ENCODE measurements at regions not wholly inside any gene's neighbourhood (a gene's known extent, or its start where the extent isn't known, plus 50 kb on each side); places are given as distances from the start of the nearest gene placed in this dataset.

DNA sequence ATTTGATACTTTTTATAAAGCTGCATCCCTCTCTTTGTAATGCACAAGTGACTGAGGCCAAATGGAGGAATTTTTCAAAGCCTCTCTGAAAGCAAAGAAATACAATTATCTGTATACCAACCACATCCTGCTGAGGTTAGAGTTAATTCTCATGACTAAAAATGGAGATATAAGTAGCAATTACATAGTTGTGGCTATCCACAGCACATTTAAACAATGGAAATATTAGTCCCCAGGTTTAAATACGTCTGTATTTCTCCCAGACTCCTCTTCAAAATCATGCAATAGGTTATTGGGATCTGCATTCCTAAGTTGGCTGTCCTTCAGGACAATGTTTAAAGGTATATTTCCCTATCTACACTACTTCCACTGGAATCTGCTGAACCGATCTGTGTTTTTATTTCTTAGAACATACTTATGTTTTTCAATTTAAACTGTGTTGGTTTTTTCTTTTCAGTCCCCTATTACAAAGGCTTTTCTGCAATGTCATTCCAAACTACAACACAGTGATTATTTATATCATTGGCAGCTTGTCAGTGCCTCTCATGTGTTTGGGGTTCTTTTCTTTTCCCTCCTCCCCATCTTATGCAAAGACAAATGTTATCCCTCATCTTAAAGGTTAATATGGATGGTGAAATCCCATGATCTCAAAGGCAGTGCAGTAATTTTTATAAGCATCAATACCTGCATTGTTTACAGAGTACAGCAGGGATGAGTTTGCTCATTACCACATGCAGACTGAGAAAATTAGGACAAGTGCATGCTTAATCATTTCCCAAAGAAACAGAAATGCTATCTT lies 134.8 kb upstream of the FSHR start:
- H3K4me3 ChIP-seq: no peak overlapping the region
- H3K4me2 ChIP-seq (ENCODE audit: control insufficient read depth, insufficient read depth): no peak overlapping the region
- no peak; the same call in 2 of the 3 replicates for ATAC-seq
- H4K20me1 ChIP-seq (ENCODE audit: control insufficient read depth, insufficient read depth): no peaks in the 10 kb centered on the region
- H3K4me1 ChIP-seq (ENCODE audit: control insufficient read depth, insufficient read depth, low read length): no peaks in the 10 kb centered on the region
- H3K79me2 ChIP-seq (ENCODE audit: control insufficient read depth, insufficient read depth, low read length): no peaks in the 10 kb centered on the region
- in situ Hi-C loops (cut with MboI): no loop called here
- no peak overlapping the region for H2AFZ ChIP-seq (ENCODE audit: control insufficient read depth, low read depth, low read length)
- no peak overlapping the region for H3K9ac ChIP-seq (ENCODE audit: control insufficient read depth, insufficient read depth, low read length)
- BruUV-seq (replicated peaks): no TSS peak
- H3K36me3 ChIP-seq (ENCODE audit: control insufficient read depth in 2 of 2, insufficient read depth in 2 of 2, low read length in 1 of 2): no peaks in the 10 kb centered on the region
- intact Hi-C loops (cut with micrococcal nuclease; ENCODE audit: unreplicated experiment): no loop called here
- FAIRE-seq: no peak
- H3K27me3 ChIP-seq (replicated peaks in 1 of 2; ENCODE audit: control insufficient read depth in 2 of 2, insufficient read depth in 2 of 2, low read length in 1 of 2): no peaks in the 10 kb centered on the region
- no peak overlapping the region for H3K27ac ChIP-seq (ENCODE audit: control insufficient read depth, insufficient read depth)
- ChIA-PET CTCF (no interaction called here), SMC1A (ENCODE audit: uncharacterized antibody, unreplicated experiment) (no interaction called here), RAD21 (ENCODE audit: unreplicated experiment) (no interaction called here), POLR2A (no interaction called here)
- DNase-seq (ENCODE audit: low read depth, low spot score): no peak
- no peaks in the 10 kb centered on the region for H3K9me3 ChIP-seq (replicated peaks; ENCODE audit: control insufficient read depth, insufficient read depth, low read length)
- 5% methylated on average over 2 of the region's 2 CpGs for WGBS (ENCODE audit: insufficient coverage, insufficient replicate concordance, low lambda C conversion rate, missing lambda C conversion rate)
- no peak for TF ChIP-seq GABPA (IDR thresholded peaks at IDR 0.05; ENCODE audit: low read depth)
- TF ChIP-seq, protein P1, sequence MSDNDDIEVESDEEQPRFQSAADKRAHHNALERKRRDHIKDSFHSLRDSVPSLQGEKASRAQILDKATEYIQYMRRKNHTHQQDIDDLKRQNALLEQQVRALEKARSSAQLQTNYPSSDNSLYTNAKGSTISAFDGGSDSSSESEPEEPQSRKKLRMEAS (IDR thresholded peaks at IDR 0.05; ENCODE audit: low read depth, low read length): no peak
- TF ChIP-seq ZNF207 (IDR thresholded peaks at IDR 0.05; ENCODE audit: borderline replicate concordance): no peak
- no peak for TF ChIP-seq EP300 (IDR thresholded peaks at IDR 0.05; ENCODE audit: borderline replicate concordance in 1 of 2, control insufficient read depth in 1 of 2, low read depth in 2 of 2, low read length in 2 of 2)
- TF ChIP-seq, protein P2, sequence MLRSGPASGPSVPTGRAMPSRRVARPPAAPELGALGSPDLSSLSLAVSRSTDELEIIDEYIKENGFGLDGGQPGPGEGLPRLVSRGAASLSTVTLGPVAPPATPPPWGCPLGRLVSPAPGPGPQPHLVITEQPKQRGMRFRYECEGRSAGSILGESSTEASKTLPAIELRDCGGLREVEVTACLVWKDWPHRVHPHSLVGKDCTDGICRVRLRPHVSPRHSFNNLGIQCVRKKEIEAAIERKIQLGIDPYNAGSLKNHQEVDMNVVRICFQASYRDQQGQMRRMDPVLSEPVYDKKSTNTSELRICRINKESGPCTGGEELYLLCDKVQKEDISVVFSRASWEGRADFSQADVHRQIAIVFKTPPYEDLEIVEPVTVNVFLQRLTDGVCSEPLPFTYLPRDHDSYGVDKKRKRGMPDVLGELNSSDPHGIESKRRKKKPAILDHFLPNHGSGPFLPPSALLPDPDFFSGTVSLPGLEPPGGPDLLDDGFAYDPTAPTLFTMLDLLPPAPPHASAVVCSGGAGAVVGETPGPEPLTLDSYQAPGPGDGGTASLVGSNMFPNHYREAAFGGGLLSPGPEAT (IDR thresholded peaks at IDR 0.05; ENCODE audit: low read depth): no peak
- no peak for TF ChIP-seq GATAD2B (conservative IDR thresholded peaks at IDR 0.05; ENCODE audit: low read depth)
- no peak for TF ChIP-seq FOXM1 (IDR thresholded peaks at IDR 0.05; ENCODE audit: low read depth, low read length)
- TF ChIP-seq, protein P3, sequence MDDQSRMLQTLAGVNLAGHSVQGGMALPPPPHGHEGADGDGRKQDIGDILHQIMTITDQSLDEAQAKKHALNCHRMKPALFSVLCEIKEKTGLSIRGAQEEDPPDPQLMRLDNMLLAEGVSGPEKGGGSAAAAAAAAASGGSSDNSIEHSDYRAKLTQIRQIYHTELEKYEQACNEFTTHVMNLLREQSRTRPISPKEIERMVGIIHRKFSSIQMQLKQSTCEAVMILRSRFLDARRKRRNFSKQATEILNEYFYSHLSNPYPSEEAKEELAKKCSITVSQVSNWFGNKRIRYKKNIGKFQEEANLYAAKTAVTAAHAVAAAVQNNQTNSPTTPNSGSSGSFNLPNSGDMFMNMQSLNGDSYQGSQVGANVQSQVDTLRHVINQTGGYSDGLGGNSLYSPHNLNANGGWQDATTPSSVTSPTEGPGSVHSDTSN (IDR thresholded peaks at IDR 0.05; ENCODE audit: insufficient replicate concordance, low read depth, low read length): no peak
- no peak for TF ChIP-seq IRF4 (IDR thresholded peaks at IDR 0.05; ENCODE audit: low read depth, low read length)
- TF ChIP-seq, protein P4, sequence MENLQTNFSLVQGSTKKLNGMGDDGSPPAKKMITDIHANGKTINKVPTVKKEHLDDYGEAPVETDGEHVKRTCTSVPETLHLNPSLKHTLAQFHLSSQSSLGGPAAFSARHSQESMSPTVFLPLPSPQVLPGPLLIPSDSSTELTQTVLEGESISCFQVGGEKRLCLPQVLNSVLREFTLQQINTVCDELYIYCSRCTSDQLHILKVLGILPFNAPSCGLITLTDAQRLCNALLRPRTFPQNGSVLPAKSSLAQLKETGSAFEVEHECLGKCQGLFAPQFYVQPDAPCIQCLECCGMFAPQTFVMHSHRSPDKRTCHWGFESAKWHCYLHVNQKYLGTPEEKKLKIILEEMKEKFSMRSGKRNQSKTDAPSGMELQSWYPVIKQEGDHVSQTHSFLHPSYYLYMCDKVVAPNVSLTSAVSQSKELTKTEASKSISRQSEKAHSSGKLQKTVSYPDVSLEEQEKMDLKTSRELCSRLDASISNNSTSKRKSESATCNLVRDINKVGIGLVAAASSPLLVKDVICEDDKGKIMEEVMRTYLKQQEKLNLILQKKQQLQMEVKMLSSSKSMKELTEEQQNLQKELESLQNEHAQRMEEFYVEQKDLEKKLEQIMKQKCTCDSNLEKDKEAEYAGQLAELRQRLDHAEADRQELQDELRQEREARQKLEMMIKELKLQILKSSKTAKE (IDR thresholded peaks at IDR 0.05; ENCODE audit: low read depth, poor library complexity, severe bottlenecking): no peak
- no peak for TF ChIP-seq TARDBP (IDR thresholded peaks at IDR 0.05; ENCODE audit: borderline replicate concordance)
- TF ChIP-seq RFX5 (IDR thresholded peaks at IDR 0.05; ENCODE audit: low read depth, low read length): no peak
- no peak for TF ChIP-seq CHD4 (IDR thresholded peaks at IDR 0.05)
- TF ChIP-seq, protein P5, sequence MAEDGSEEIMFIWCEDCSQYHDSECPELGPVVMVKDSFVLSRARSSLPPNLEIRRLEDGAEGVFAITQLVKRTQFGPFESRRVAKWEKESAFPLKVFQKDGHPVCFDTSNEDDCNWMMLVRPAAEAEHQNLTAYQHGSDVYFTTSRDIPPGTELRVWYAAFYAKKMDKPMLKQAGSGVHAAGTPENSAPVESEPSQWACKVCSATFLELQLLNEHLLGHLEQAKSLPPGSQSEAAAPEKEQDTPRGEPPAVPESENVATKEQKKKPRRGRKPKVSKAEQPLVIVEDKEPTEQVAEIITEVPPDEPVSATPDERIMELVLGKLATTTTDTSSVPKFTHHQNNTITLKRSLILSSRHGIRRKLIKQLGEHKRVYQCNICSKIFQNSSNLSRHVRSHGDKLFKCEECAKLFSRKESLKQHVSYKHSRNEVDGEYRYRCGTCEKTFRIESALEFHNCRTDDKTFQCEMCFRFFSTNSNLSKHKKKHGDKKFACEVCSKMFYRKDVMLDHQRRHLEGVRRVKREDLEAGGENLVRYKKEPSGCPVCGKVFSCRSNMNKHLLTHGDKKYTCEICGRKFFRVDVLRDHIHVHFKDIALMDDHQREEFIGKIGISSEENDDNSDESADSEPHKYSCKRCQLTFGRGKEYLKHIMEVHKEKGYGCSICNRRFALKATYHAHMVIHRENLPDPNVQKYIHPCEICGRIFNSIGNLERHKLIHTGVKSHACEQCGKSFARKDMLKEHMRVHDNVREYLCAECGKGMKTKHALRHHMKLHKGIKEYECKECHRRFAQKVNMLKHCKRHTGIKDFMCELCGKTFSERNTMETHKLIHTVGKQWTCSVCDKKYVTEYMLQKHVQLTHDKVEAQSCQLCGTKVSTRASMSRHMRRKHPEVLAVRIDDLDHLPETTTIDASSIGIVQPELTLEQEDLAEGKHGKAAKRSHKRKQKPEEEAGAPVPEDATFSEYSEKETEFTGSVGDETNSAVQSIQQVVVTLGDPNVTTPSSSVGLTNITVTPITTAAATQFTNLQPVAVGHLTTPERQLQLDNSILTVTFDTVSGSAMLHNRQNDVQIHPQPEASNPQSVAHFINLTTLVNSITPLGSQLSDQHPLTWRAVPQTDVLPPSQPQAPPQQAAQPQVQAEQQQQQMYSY (CRISPR knock-in tag; IDR thresholded peaks at IDR 0.05): no peak
- no peak for TF ChIP-seq RAD21 (IDR thresholded peaks at IDR 0.05; ENCODE audit: insufficient read depth, low read depth, low read length)
